Hindlimb muscle (tissue), 1 donor: ENCODE measurements at regions not wholly inside any gene's neighbourhood (a gene's known extent, or its start where the extent isn't known, plus 50 kb on each side); places are given as distances from the start of the nearest gene placed in this dataset.

ENCODE experiments used
- DNase-seq: peaks from one replicate; pipeline ENCODE4 v3.0.0-alpha.2; 2013

DNA sequence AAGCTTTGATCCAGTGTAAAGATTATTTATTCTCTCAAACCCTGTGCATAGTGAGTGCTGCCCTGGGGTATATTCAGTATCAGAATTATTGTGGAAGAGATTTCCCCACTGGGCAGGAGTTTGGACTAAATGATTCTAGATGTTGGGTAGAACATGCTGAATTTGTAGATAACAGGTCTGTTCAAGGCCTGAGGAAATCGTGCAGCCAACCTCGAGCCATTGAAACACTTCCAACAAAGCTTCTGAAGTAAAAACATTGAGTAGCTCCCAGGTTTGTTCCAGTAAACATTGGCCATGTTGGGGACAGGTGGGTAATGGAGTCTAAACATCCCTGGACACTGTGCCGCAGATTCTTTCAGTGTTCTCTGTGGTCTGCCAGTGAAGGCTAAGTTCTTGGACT, 87.5 kb downstream of the LLPH start:
- DNase-seq: no peak

DNA sequence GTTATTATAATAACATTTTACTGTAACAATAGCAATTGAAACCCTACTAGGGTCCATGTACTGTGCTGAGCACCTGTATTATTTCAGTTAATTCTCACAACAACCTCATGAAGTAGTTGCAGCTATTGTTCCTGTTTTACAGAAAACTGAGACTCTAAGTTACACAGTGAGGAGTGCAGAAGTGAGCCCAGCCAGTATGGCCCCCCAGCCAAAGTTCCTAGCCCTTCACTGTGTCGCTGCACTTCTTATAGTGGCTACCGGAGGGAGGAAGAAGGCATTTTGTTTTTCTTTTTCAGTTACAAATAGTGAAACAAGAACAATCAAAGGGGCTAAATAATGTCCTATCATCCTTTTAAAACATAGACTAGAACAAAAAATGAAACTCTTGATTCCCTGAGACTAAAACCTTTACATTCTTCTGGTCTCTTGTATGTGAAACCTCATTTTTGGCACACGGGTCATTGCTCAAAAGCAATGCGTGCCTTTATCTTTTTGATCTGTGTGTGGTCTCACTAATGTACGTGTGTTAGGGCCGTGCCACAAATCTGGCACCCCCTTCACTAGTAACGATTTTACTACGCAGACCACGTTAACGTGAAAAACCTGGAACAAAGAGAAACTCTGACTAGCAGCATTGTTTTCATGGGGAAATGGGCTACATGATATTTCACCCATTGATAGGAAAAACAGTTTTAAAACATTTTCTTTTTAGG, 88.7 kb downstream of the LLPH start:
- DNase-seq: no peak

DNA sequence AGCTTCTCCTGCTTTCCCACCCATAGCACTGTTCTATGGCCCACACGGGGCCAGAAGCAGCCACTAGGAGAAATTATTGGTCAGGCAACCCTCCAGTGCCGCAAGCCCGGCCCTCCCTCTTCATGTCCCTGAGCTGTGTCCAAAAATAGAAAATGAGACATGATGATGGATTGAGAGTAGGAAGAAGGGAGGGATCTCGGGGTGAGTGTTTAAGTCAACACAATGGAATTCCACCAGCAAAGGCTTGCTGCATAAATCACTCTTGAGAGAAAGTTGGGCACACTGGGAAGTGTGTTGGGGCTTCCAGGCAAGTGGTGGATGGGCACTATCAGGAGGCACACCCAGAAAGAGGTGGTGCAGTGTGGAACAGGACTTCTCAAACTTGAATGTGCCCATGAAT, 94.2 kb downstream of the LLPH start:
- DNase-seq: no peak

DNA sequence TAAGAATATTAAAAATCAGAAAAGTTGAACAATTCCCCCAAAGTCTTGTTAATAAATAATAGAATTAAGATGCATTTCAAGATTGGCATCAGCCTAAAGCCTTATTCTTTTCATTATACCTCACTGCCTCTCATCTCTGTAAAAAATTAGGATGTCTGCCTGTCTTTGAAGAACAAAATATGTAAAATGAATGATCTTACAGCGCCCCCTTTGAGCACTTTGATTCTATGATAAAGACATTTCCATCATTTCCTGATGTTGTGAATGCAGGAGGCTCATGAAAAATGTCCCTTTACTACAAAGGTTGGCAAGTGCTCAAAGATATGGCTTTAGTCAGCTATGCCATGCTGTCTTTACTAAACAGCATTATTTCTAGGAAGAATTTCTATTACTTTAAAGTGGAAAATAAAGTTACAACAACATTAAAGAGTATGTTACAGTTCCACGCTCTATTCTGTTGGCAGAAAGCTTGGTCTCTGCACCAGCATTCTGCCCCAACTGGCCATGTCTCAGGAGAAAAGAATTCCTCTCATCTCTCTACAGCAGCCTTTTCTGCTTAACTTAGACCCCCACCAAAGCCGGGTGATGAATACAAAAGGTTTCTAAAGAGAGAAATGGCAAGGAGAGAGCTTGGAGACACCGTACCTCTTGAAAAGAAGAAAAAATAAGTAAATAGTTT, 95.1 kb downstream of the LLPH start:
- DNase-seq: peak; percentile 28

DNA sequence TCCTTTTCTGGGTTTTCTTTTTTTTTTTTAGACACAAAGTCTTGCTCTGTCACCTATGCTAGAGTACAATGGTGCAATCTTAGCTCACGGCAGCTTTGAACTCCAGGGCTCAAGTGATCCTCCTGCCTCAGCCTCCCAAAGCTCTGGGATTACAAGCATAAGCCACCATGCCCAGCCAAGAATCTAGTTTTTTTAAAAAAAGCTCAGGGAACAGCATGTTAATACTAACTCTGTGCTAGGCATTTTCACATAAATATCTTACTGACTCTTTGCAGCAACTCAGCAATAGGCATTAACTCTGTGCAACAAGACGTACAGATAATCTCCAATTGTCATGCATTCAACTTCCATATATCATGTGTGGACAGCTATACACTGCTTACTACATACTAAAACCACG, 97.4 kb downstream of the LLPH start:
- DNase-seq: no peak

DNA sequence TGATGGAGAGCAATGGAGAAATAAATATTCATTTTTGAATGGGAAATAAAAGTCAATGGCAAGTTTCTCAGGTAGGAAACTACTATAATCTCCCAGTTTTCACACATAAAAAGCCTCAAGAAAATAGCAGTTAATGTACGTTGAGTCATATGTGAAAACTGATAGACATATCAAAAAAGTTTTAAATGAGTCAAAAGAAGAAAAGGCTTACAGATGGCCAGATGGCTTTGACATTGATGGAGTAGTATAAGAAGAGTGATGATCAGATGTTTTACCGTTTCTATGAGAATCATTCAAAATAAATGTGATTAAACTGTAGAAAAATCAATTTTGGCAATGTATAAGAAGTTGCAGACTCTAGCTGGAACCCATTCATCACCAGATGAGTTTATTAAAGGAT, 97.8 kb downstream of the LLPH start:
- DNase-seq: no peak

DNA sequence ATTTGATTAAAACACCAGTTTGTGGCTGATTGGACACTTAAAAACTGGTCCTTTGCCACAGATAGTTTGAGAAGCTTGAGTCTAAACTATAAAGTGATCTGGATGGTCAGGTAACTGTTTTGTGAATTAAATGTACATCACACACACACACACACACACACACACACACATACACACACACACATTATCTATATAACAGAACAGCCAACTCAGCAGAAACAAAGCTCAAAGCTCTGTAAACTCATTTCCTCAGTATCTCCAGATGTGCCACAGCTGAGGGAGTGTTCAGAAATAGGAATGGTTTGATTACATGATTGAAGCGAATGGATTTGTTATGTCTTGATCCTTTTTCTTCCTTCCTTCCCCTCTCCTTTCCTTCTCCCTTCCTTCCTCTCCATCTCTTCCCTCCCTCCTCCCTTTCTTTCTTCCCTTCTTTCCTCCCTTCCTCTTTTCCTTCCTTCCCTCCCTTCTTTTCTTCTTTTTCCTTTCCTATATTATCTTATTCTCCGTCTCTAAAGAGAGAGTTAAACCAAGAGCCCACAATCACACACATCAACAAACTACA, 100.3 kb downstream of the LLPH start:
- DNase-seq: no peak

DNA sequence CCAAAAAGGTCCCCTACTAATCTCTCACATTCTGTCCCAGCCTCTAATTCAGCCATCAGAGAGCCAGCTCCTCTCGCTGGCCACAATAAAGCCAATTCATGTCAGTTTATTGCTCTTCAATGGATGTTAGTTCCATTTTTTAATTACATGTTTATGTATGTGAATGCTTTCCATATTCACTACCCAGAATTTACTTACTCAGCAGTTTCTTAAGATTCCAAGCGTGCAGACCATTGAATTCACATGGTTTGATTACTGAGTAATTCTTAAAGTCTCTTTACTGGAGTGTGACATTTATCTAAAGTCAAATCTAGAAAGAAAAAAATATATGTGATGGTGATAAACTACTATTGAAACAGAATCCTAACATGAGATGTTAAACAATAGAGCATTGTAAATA, 102.2 kb downstream of the LLPH start:
- DNase-seq: no peak

DNA sequence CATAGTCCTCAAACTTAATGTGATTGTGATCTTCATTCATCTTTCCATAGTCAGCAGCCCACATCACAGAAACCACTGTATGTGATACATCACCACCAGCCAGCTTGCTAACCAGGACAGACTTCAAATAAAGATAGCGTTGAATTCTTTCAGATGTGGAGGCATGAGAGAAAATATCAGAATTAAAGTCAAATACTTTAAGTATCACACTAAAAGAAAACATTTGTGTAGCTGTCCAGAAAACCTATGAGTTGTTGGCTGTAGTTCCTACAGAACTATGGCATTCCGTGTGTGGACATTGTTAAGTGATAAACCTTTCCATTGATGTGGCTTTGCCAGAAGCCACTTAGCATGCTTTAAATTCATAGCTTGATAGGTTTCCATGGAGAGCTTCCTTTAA, 105.1 kb downstream of the LLPH start:
- DNase-seq: no peak

DNA sequence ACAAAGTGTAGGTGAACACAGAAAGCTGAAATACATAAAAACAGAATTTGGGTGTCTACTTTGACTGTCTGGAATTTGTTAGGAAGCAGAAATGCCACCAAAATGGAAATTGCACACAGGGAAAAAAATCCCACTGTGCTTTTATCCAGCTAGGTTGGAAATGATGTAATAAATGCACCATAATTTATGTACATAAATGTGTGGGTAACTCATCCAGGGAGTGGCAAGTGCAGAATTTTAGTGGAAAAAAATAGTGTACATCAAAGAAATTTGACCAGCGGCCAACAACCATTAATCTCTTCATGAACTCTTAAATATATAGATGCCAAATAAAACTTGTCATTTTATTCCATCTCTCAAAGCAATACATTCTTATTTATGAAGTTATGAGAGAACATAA, 105.6 kb downstream of the LLPH start:
- DNase-seq: no peak

DNA sequence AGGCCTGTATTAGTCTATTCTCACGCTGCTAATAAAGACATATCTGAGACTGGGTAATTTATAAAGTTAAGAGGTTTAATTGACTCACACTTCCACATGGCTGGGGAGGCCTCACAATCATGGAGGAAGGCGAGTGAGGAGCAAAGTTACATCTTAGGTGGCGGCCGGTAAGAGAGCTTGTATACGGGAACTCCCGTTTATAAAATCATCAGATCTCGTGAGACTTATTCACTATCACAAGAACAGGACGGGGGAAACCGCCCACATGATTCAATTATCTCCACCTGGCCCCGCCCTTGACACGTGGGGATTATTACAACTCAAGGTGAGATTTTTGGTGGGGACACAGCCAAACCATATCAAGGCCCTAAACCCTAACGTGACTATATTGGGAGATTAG, 110.1 kb downstream of the LLPH start:
- DNase-seq: no peak

DNA sequence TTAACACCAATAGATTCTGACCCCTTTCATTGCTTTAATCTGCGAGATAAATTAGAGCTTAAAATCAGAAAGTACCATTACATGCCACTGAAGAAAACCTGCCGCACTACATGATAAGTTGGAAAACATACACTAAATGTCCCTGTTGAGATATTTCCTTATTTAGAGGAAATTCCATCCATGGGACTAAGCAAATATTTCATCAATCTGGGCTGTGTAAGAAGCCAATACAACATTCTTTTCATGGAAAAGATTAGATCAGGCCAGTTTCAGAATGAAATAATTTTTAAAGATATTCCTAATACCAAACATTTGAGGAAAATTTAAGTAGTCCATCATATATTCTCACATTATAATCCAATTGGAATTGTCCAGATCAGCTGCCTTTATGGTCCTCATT, 112.8 kb downstream of the LLPH start:
- no peak for DNase-seq
